AG04450 (cell line): ENCODE measurements at regions not wholly inside any gene's neighbourhood (a gene's known extent, or its start where the extent isn't known, plus 50 kb on each side); places are given as distances from the start of the nearest gene placed in this dataset.

Experiments
- CTCF ChIA-PET: fragments of 300-600, 350-600 bp; formaldehyde crosslinking; extraction: SDS; loops from one replicate; lab custom pipeline; 2022; ENCODE audit warnings: antibody characterized with exemption, inconsistent platforms; lab: Charles Lee
- POLR2A ChIA-PET: fragments of 350-600 bp; formaldehyde crosslinking; extraction: SDS; loops from one replicate; lab custom pipeline; 2021; ENCODE audit warnings: antibody characterized with exemption, inconsistent platforms; lab: Yijun Ruan, JAX
- DNase-seq: peaks from one replicate; pipeline ENCODE4 v3.0.0-alpha.2; 2011; ENCODE audit warnings: low read depth, low spot score
- H3K27ac ChIP-seq: one replicate; pipeline ENCODE4 v1.5.1; 2012; ENCODE audit warnings: low read depth, low read length, control low read depth
- H3K27me3 ChIP-seq: one replicate; pipeline ENCODE4 v1.6.0; 2012; ENCODE audit warnings: low read length; ENCODE audit not compliant: control insufficient read depth, insufficient read depth
- H3K4me3 ChIP-seq: 2 replicates; pipeline ENCODE4 v1.5.1; 2011; ENCODE audit warnings: mild to moderate bottlenecking, low read depth, low read length, control low read depth
- H3K9me3 ChIP-seq: 2 replicates; pipeline ENCODE4 v1.5.1; 2012; ENCODE audit warnings: low read length; ENCODE audit not compliant: control insufficient read depth, insufficient read depth
- CTCF ChIP-seq: IDR thresholded peaks from 2 replicates; pipeline ENCODE4 v1.5.1; 2011; ENCODE audit warnings: low read depth, low read length, control low read depth, inconsistent platforms

GRCh38 chr2:18172607-18173006 is 294.1 kb downstream of the KCNS3 start:
- CTCF ChIA-PET, result interaction anchor here (0.8 to 2.2 kb wide), 5 partner anchors 9 to 342 kb away, joined by 3 to 11 read pairs (median 6); no protein-coding TSS in a partner anchor
- DNase-seq, result no peak
- TF ChIP-seq CTCF, result no peak
- Histone ChIP-seq H3K27ac (no peak overlapping the region), H3K9me3 (no peaks in the 10 kb centered on the region), H3K27me3 (no peaks in the 10 kb centered on the region), H3K4me3 (no peak overlapping the region)
- POLR2A ChIA-PET, result no interaction called here

GRCh38 chr2:18171191-18172139 is 293.0 kb downstream of the KCNS3 start:
- POLR2A ChIA-PET, result no interaction called here
- no peaks in the 10 kb centered on the region for H3K27me3 ChIP-seq
- DNase-seq, result peak; percentile 30
- H3K4me3 ChIP-seq, result no peak overlapping the region
- no peaks in the 10 kb centered on the region for H3K9me3 ChIP-seq
- CTCF ChIA-PET, result interaction anchor here (0.6 to 2.2 kb wide), 7 partner anchors 8 to 452 kb away, joined by 3 to 11 read pairs (median 4); no protein-coding TSS in a partner anchor
- no peak for TF ChIP-seq CTCF
- H3K27ac ChIP-seq, result no peak overlapping the region

GRCh38 chr2:18170642-18171041 is 292.2 kb downstream of the KCNS3 start:
- Histone ChIP-seq H3K27ac (no peak overlapping the region), H3K4me3 (no peak overlapping the region), H3K27me3 (no peaks in the 10 kb centered on the region), H3K9me3 (no peaks in the 10 kb centered on the region)
- CTCF ChIA-PET, result interaction anchor here (0.6 to 1.9 kb wide), 5 partner anchors 8 to 318 kb away, joined by 3 to 11 read pairs (median 3); no protein-coding TSS in a partner anchor
- POLR2A ChIA-PET, result no interaction called here
- no peak for TF ChIP-seq CTCF
- no peak for DNase-seq

- CTCF ChIA-PET, result interaction anchor here (1.9 kb wide), 1 partner anchor 318 kb away, joined by 6 read pairs; no protein-coding TSS in a partner anchor
- POLR2A ChIA-PET, result no interaction called here
- Histone ChIP-seq H3K4me3 (no peak overlapping the region), H3K27me3 (no peaks in the 10 kb centered on the region), H3K9me3 (no peaks in the 10 kb centered on the region), H3K27ac (no peak overlapping the region)
- TF ChIP-seq CTCF, result no peak
- DNase-seq, result no peak
These were observed 291.4 kb downstream of the KCNS3 start for GRCh38 chr2:18169893-18170175.
